ENCODE measurements at regions not wholly inside any gene's neighbourhood (a gene's known extent, or its start where the extent isn't known, plus 50 kb on each side); places are given as distances from the start of the nearest gene placed in this dataset.

- TF ChIP-seq POLR2A (IDR thresholded peaks at IDR 0.05) (no peak), CTCF (IDR thresholded peaks at IDR 0.05) (no peak)
These were observed 1215.6 kb downstream of the EFNB2 start for GRCh38 chr13:105319875-105320274.

Data from vagina (tissue), 2 donors.